ENCODE measurements at regions not wholly inside any gene's neighbourhood (a gene's known extent, or its start where the extent isn't known, plus 50 kb on each side); places are given as distances from the start of the nearest gene placed in this dataset.
A peak's percentile ranks its signal among the peaks of the same experiment; 100 is the strongest.
"Not testable (repeated sequence)": the region's sequence is repeated elsewhere in the genome, so short reads cannot be mapped to it uniquely, and the experiment has no call there.

DNA sequence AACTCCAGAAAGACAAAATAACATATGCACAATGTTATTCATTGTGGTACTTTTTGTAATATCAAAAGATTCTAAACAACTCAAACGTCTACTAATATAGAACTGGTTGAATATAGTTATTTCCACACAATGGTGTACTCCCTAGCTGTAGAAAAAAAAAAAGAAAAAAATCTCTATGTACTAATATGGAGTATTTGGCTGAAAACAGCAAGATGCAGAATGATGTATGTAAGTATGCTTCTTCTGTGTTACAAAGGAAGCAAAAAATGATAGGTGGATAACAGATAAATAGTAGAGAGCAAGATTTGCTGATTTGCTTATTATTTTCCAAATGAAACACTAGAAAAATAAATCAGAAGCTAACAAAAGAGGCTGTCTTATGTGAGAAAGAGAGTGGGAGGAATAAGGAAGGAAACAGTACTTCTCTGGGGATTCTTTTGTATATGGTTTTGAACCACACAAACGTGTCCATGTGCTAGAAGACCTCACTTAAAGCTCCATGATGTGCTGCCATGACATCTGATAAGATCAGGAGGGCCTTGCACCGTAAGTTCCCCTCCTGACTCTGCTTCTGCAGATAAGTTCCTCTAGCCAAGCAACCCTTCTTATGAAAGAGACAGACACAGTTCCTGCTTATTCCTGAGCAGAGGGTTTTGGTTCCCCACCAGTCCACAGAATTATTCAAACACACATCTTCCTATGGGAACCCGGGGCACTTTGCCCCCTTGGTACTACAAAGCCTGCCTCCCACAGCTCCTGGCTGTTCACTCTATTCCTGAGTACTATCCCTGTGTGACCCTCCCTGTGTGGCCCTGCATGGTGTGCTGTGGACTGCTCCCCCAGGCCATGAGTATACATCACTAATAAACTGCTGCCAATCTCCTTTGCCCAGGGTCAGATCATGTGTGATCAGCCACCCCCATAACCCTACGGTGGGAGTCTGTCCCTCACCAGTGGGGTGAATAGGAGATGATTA is 159.1 kb downstream of the CCDC71L start:
- no peak overlapping the region for H3K4me3 ChIP-seq (ENCODE audit: low read depth in 1 of 3, low read length in 3 of 3)
- no peak for FAIRE-seq
- H3K9me3 ChIP-seq (ENCODE audit: control insufficient read depth in 2 of 2, insufficient read depth in 1 of 2, low read depth in 1 of 2, low read length in 1 of 2) = no peaks in the 10 kb centered on the region
- no peak overlapping the region for H3K27ac ChIP-seq (ENCODE audit: low read depth in 1 of 3, low read length in 2 of 3)
- no peaks in the 10 kb centered on the region for H3K4me1 ChIP-seq (ENCODE audit: control insufficient read depth in 3 of 3, insufficient read depth in 2 of 3, low read depth in 1 of 3, low read length in 2 of 3)
- WGBS, 3 donors = 61 to 72% (median 67%) methylated on average over 5 of the region's 5 CpGs
- H3K27me3 ChIP-seq (ENCODE audit: control insufficient read depth in 3 of 3, insufficient read depth in 3 of 3, low read length in 3 of 3) = peaks cover 0 to 1% (median 0%) of the 10 kb centered on the region in 3 donors
- H3K36me3 ChIP-seq (ENCODE audit: control insufficient read depth in 3 of 3, insufficient read depth in 2 of 3, low read depth in 1 of 3, low read length in 3 of 3) = no peaks in the 10 kb centered on the region
- no peak for DNase-seq

DNA sequence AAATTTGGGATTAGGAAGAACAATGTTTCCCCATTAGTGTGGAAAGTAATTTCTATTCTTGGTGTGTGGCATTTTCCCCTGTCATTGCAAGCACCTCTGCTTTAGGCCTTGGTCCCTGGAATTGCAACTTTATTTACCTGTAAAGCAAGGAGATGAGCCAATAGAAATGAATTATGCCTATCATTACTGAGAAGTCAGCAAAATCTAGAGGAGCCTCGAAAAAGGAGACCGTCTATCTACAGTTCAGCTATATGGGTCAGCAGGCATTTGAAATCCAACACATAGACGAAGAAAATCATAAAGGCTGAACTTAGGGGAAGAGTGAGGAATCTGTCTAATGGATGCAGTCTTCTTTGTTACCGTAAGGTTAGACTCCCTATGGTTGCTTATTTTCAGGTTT is 161.1 kb downstream of the CCDC71L start:
- H3K4me3 ChIP-seq (ENCODE audit: low read depth in 1 of 3, low read length in 3 of 3) = no peak overlapping the region
- FAIRE-seq (no peak), DNase-seq (no peak)
- no peaks in the 10 kb centered on the region for H3K36me3 ChIP-seq (ENCODE audit: control insufficient read depth in 3 of 3, insufficient read depth in 2 of 3, low read depth in 1 of 3, low read length in 3 of 3)
- H3K27ac ChIP-seq (ENCODE audit: low read depth in 1 of 3, low read length in 2 of 3) = no peak overlapping the region
- no peaks in the 10 kb centered on the region for H3K4me1 ChIP-seq (ENCODE audit: control insufficient read depth in 3 of 3, insufficient read depth in 2 of 3, low read depth in 1 of 3, low read length in 2 of 3)
- H3K9me3 ChIP-seq (ENCODE audit: control insufficient read depth in 2 of 2, insufficient read depth in 1 of 2, low read depth in 1 of 2, low read length in 1 of 2) = no peaks in the 10 kb centered on the region
- no peaks in the 10 kb centered on the region for H3K27me3 ChIP-seq (ENCODE audit: control insufficient read depth in 3 of 3, insufficient read depth in 3 of 3, low read length in 3 of 3)
- 90 to 94% (median 94%) methylated on average over 4 of the region's 4 CpGs for WGBS, 3 donors

- not testable (repeated sequence) for FAIRE-seq; H3K4me1 ChIP-seq (ENCODE audit: control insufficient read depth in 3 of 3, insufficient read depth in 2 of 3, low read depth in 1 of 3, low read length in 2 of 3); H3K4me3 ChIP-seq (ENCODE audit: low read depth in 1 of 3, low read length in 3 of 3); H3K27me3 ChIP-seq (ENCODE audit: control insufficient read depth in 3 of 3, insufficient read depth in 3 of 3, low read length in 3 of 3); H3K36me3 ChIP-seq (ENCODE audit: control insufficient read depth in 3 of 3, insufficient read depth in 2 of 3, low read depth in 1 of 3, low read length in 3 of 3); H3K9me3 ChIP-seq (ENCODE audit: control insufficient read depth in 2 of 2, insufficient read depth in 1 of 2, low read depth in 1 of 2, low read length in 1 of 2); DNase-seq; H3K27ac ChIP-seq (ENCODE audit: low read depth in 1 of 3, low read length in 2 of 3)
- WGBS, 3 donors = 69 to 79% (median 78%) methylated on average over 2 of the region's 2 CpGs
Observed at GRCh38 chr7:106498005-106498404, 163.0 kb downstream of the CCDC71L start.

- no peak for FAIRE-seq
Observed at GRCh38 chr7:106493041-106493731, 167.8 kb downstream of the CCDC71L start.

DNA sequence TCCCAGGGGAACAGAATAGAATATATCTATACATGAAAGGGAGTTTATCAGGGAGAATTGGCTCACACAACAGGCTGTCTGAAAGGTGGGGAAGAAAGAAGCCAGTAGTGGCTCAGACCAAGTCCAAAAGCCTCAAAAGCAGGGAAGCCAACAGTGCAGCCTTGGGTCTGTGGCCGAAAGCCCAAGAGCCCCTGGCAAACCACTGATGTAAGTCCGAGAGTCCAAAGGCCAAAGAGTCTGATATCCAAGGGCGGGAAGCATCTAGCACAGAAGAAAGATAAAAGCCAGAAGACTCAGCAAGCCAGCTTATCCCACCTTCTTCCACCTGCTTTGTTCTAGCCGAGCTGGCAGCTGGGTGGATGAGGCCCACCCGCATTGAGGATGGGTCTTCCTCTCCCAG is 172.5 kb downstream of the CCDC71L start:
- no peak for DNase-seq
- Histone ChIP-seq H3K4me1 (ENCODE audit: control insufficient read depth in 3 of 3, insufficient read depth in 2 of 3, low read depth in 1 of 3, low read length in 2 of 3) (peaks cover 0 to 18% (median 0%) of the 10 kb centered on the region in 3 donors), H3K4me3 (ENCODE audit: low read depth in 1 of 3, low read length in 3 of 3) (no peak overlapping the region), H3K27me3 (ENCODE audit: control insufficient read depth in 3 of 3, insufficient read depth in 3 of 3, low read length in 3 of 3) (no peaks in the 10 kb centered on the region), H3K9me3 (ENCODE audit: control insufficient read depth in 2 of 2, insufficient read depth in 1 of 2, low read depth in 1 of 2, low read length in 1 of 2) (peaks cover 0 to 5% of the 10 kb centered on the region in 2 donors), H3K27ac (ENCODE audit: low read depth in 1 of 3, low read length in 2 of 3) (no peak overlapping the region), H3K36me3 (ENCODE audit: control insufficient read depth in 3 of 3, insufficient read depth in 2 of 3, low read depth in 1 of 3, low read length in 3 of 3) (no peaks in the 10 kb centered on the region)
- WGBS, 3 donors = 48 to 75% (median 62%) methylated on average over 5 of the region's 5 CpGs
- FAIRE-seq = no peak

More at GRCh38 chr7:106493041-106493731, 167.8 kb downstream of the CCDC71L start:
- no peaks in the 10 kb centered on the region for H3K36me3 ChIP-seq (ENCODE audit: control insufficient read depth in 3 of 3, insufficient read depth in 2 of 3, low read depth in 1 of 3, low read length in 3 of 3)
- H3K4me3 ChIP-seq (ENCODE audit: low read depth in 1 of 3, low read length in 3 of 3) = no peak overlapping the region
- peaks cover 0 to 5% of the 10 kb centered on the region in 2 donors for H3K9me3 ChIP-seq (ENCODE audit: control insufficient read depth in 2 of 2, insufficient read depth in 1 of 2, low read depth in 1 of 2, low read length in 1 of 2)
- 41 to 60% (median 56%) methylated on average over 9 of the region's 9 CpGs for WGBS, 3 donors
- no peaks in the 10 kb centered on the region for H3K27me3 ChIP-seq (ENCODE audit: control insufficient read depth in 3 of 3, insufficient read depth in 3 of 3, low read length in 3 of 3)
- peak in 1 of 2 donors; percentile 58 for DNase-seq
- H3K27ac ChIP-seq (ENCODE audit: low read depth in 1 of 3, low read length in 2 of 3) = no peak overlapping the region
- no peaks in the 10 kb centered on the region for H3K4me1 ChIP-seq (ENCODE audit: control insufficient read depth in 3 of 3, insufficient read depth in 2 of 3, low read depth in 1 of 3, low read length in 2 of 3)

DNA sequence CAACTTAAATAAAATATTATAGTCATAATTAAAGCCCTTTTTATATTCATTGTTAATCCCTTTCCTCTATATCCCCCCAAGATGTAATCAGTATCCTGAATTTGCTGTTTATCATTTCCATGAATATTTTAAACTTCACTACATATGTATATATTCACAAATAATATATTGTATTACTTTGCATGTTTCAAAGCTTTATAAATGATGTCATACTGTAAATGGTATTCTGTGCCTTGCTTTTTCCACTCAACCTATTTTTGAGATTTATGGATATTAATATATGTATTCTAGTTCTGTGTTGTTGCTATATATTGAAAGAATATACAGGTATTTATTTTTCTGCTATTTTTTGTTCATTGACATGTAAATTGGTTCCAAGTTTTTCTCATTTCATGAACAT is 173.1 kb downstream of the CCDC71L start:
- Histone ChIP-seq H3K4me1 (ENCODE audit: control insufficient read depth in 3 of 3, insufficient read depth in 2 of 3, low read depth in 1 of 3, low read length in 2 of 3) (peaks cover 0 to 18% (median 0%) of the 10 kb centered on the region in 3 donors), H3K9me3 (ENCODE audit: control insufficient read depth in 2 of 2, insufficient read depth in 1 of 2, low read depth in 1 of 2, low read length in 1 of 2) (peaks cover 0 to 5% of the 10 kb centered on the region in 2 donors), H3K4me3 (ENCODE audit: low read depth in 1 of 3, low read length in 3 of 3) (no peak overlapping the region), H3K36me3 (ENCODE audit: control insufficient read depth in 3 of 3, insufficient read depth in 2 of 3, low read depth in 1 of 3, low read length in 3 of 3) (no peaks in the 10 kb centered on the region), H3K27me3 (ENCODE audit: control insufficient read depth in 3 of 3, insufficient read depth in 3 of 3, low read length in 3 of 3) (no peaks in the 10 kb centered on the region), H3K27ac (ENCODE audit: low read depth in 1 of 3, low read length in 2 of 3) (no peak overlapping the region)
- no peak for DNase-seq
- FAIRE-seq = no peak

- 69 to 79% (median 72%) methylated on average over 3 of the region's 3 CpGs for WGBS, 3 donors
- H3K9me3 ChIP-seq (ENCODE audit: control insufficient read depth in 2 of 2, insufficient read depth in 1 of 2, low read depth in 1 of 2, low read length in 1 of 2) = peaks cover 0 to 5% of the 10 kb centered on the region in 2 donors
- no peaks in the 10 kb centered on the region for H3K27me3 ChIP-seq (ENCODE audit: control insufficient read depth in 3 of 3, insufficient read depth in 3 of 3, low read length in 3 of 3)
- no peaks in the 10 kb centered on the region for H3K36me3 ChIP-seq (ENCODE audit: control insufficient read depth in 3 of 3, insufficient read depth in 2 of 3, low read depth in 1 of 3, low read length in 3 of 3)
- FAIRE-seq (no peak), DNase-seq (no peak)
- H3K4me1 ChIP-seq (ENCODE audit: control insufficient read depth in 3 of 3, insufficient read depth in 2 of 3, low read depth in 1 of 3, low read length in 2 of 3) = peaks cover 0 to 18% (median 0%) of the 10 kb centered on the region in 3 donors
- peak overlapping the region in 1 of 3 donors; percentile 46 for H3K27ac ChIP-seq (ENCODE audit: low read depth in 1 of 3, low read length in 2 of 3)
- no peak overlapping the region for H3K4me3 ChIP-seq (ENCODE audit: low read depth in 1 of 3, low read length in 3 of 3)
Observed at GRCh38 chr7:106486331-106486730, 174.6 kb downstream of the CCDC71L start.

GRCh38 chr7:106485919-106486318 is 175.0 kb downstream of the CCDC71L start:
- FAIRE-seq = no peak

More at GRCh38 chr7:106485919-106486318, 175.0 kb downstream of the CCDC71L start:
- no peaks in the 10 kb centered on the region for H3K27me3 ChIP-seq (ENCODE audit: control insufficient read depth in 3 of 3, insufficient read depth in 3 of 3, low read length in 3 of 3)
- no peak overlapping the region for H3K4me3 ChIP-seq (ENCODE audit: low read depth in 1 of 3, low read length in 3 of 3)
- WGBS, 3 donors = 55 to 83% (median 80%) methylated on average over 1 of the region's 1 CpG
- H3K27ac ChIP-seq (ENCODE audit: low read depth in 1 of 3, low read length in 2 of 3) = peak overlapping the region in 1 of 3 donors; percentile 73
- H3K36me3 ChIP-seq (ENCODE audit: control insufficient read depth in 3 of 3, insufficient read depth in 2 of 3, low read depth in 1 of 3, low read length in 3 of 3) = no peaks in the 10 kb centered on the region
- DNase-seq = no peak
- peaks cover 0 to 18% (median 0%) of the 10 kb centered on the region in 3 donors for H3K4me1 ChIP-seq (ENCODE audit: control insufficient read depth in 3 of 3, insufficient read depth in 2 of 3, low read depth in 1 of 3, low read length in 2 of 3)
- H3K9me3 ChIP-seq (ENCODE audit: control insufficient read depth in 2 of 2, insufficient read depth in 1 of 2, low read depth in 1 of 2, low read length in 1 of 2) = peaks cover 0 to 5% of the 10 kb centered on the region in 2 donors
